A549 (cell line): ENCODE measurements at regions not wholly inside any gene's neighbourhood (a gene's known extent, or its start where the extent isn't known, plus 50 kb on each side); places are given as distances from the start of the nearest gene placed in this dataset.
"Not testable (repeated sequence)": the region's sequence is repeated elsewhere in the genome, so short reads cannot be mapped to it uniquely, and the experiment has no call there.

Source experiments
- ATAC-seq, 2 experiments: fragments of 200-7000 bp in 1 of 2; fragments of >200 bp in 1 of 2; cut with Nextera tagmentation in 1 of 2; cut with Tn5 transposase in 1 of 2; 3 replicates each; pipeline versions ENCODE4 v1.8.0 to v1.9.1; 2018 to 2020; ENCODE audit warnings: mild to moderate bottlenecking in 1 of 2, moderate library complexity in 1 of 2
- CTCF ChIA-PET: fragments of 300-600 bp; sonication (Branson Sonifier 250); formaldehyde crosslinking; extraction: SDS; loops from one replicate; lab custom pipeline; 2021; ENCODE audit warnings: antibody characterized with exemption, inconsistent platforms; lab: Yijun Ruan, JAX
- POLR2A ChIA-PET: fragments of 350-600 bp; formaldehyde crosslinking; extraction: SDS; loops from one replicate; lab custom pipeline; 2021; ENCODE audit warnings: antibody characterized with exemption, inconsistent platforms; lab: Yijun Ruan, JAX
- DNase-seq, 2 experiments: peaks; one replicate each; pipeline versions ENCODE4 v3.0.0 to v3.0.0-alpha.2; 2011 to 2016; ENCODE audit warnings: low read depth in 1 of 2, low spot score in 1 of 2
- FAIRE-seq: peaks from 2 replicates; lab custom pipeline; 2011; peaks lifted over from hg19 to GRCh38; lab: Jason Lieb, UNC
- H3K27ac ChIP-seq, 2 experiments: fragments of >200 bp; sonication (Bioruptor Twin); formaldehyde crosslinking; 3 replicates each; pipeline ENCODE4 v1.5.1; 2016 to 2017
- H3K4me1 ChIP-seq: fragments of >200 bp; sonication (Bioruptor Twin); formaldehyde crosslinking; 3 replicates; pipeline ENCODE4 v1.6.1; 2016
- H3K4me2 ChIP-seq: fragments of >200 bp; sonication (Bioruptor Twin); formaldehyde crosslinking; 3 replicates; pipeline ENCODE4 v1.6.1; 2016
- H3K4me3 ChIP-seq: fragments of >200 bp; sonication (Bioruptor Twin); formaldehyde crosslinking; 3 replicates; pipeline ENCODE4 v1.5.1; 2016
- H3K9me3 ChIP-seq: fragments of >200 bp; sonication (Bioruptor Twin); formaldehyde crosslinking; 3 replicates; pipeline ENCODE4 v1.6.1; 2016
- BHLHE40 ChIP-seq: IDR thresholded peaks from 2 replicates; pipeline ENCODE4 v1.6.1; 2012; ENCODE audit warnings: low read depth, low read length, inconsistent platforms
- CEBPB ChIP-seq, 2 experiments: fragments of >200 bp in 1 of 2; sonication (Bioruptor Twin) in 1 of 2; formaldehyde crosslinking in 1 of 2; IDR thresholded peaks; 2 replicates each; pipeline ENCODE4 v1.6.1; 2012 to 2016
- CHD2 ChIP-seq: fragments of 150-350 bp; IDR thresholded peaks from 2 replicates; pipeline ENCODE4 v1.6.1; 2014; ENCODE audit warnings: low read length; ENCODE audit not compliant: partially characterized antibody
- EHF ChIP-seq: fragments of 250-450 bp; sonication (Bioruptor Pico); IDR thresholded peaks from 2 replicates; pipeline ENCODE4 v1.5.0; 2020; ENCODE audit warnings: mild to moderate bottlenecking
- EHMT2 ChIP-seq: fragments of 200-600 bp; sonication (generic); IDR thresholded peaks from 2 replicates; pipeline ENCODE4 v1.6.1; 2016; ENCODE audit warnings: antibody characterized with exemption, low read depth, mild to moderate bottlenecking, moderate library complexity
- EP300 ChIP-seq, 2 experiments: fragments of >200 bp; sonication (Bioruptor Twin); formaldehyde crosslinking; IDR thresholded peaks; 2 replicates in 1 of 2; 3 replicates in 1 of 2; pipeline ENCODE4 v1.6.1; 2016 to 2017
- GATA3 ChIP-seq: IDR thresholded peaks from 2 replicates; pipeline ENCODE4 v1.6.1; 2012; ENCODE audit warnings: borderline replicate concordance
- JUN ChIP-seq, 2 experiments: fragments of >200 bp; sonication (Bioruptor Twin); formaldehyde crosslinking; IDR thresholded peaks; 2 replicates in 1 of 2; 3 replicates in 1 of 2; pipeline ENCODE4 v1.6.1; 2016 to 2017
- JUNB ChIP-seq: fragments of >200 bp; sonication (Bioruptor Twin); formaldehyde crosslinking; IDR thresholded peaks from 2 replicates; pipeline ENCODE4 v1.6.1; 2016
- MAFK ChIP-seq: fragments of 450-650 bp; IDR thresholded peaks from 2 replicates; pipeline ENCODE4 v1.6.1; 2014; ENCODE audit not compliant: partially characterized antibody
- MAX ChIP-seq: IDR thresholded peaks from 2 replicates; pipeline ENCODE4 v1.6.1; 2012
- MAZ ChIP-seq: fragments of 150-350 bp; IDR thresholded peaks from 2 replicates; pipeline ENCODE4 v1.6.1; 2014; ENCODE audit warnings: antibody characterized with exemption, low read depth, low read length, borderline replicate concordance
- MYC ChIP-seq: IDR thresholded peaks from 2 replicates; pipeline ENCODE4 v1.6.1; 2012; ENCODE audit warnings: mild to moderate bottlenecking, inconsistent platforms, low read length, improper control_type of control experiment, borderline replicate concordance
- PBX3 ChIP-seq: IDR thresholded peaks from 2 replicates; pipeline ENCODE4 v1.6.1; 2012
- PHF8 ChIP-seq: fragments of 200-600 bp; sonication (generic); IDR thresholded peaks from 2 replicates; pipeline ENCODE4 v1.6.1; 2016; ENCODE audit warnings: low read depth, mild to moderate bottlenecking, antibody characterized with exemption, moderate library complexity, borderline replicate concordance
- POLR2A ChIP-seq: IDR thresholded peaks from 2 replicates; pipeline ENCODE4 v1.6.1; 2012; ENCODE audit warnings: mild to moderate bottlenecking, low read length
- RARB ChIP-seq: fragments of 250-450 bp; sonication (Bioruptor Pico); IDR thresholded peaks from 2 replicates; pipeline ENCODE4 v1.8.0; 2021; ENCODE audit warnings: mild to moderate bottlenecking, moderate library complexity
- REST ChIP-seq: fragments of 200-600 bp; sonication (generic); IDR thresholded peaks from 2 replicates; pipeline ENCODE4 v1.6.1; 2016; ENCODE audit warnings: antibody characterized with exemption, mild to moderate bottlenecking, moderate library complexity
- RFX5 ChIP-seq: fragments of 450-650 bp; IDR thresholded peaks from 2 replicates; pipeline ENCODE4 v1.7.1; 2014; ENCODE audit warnings: antibody characterized with exemption, mild to moderate bottlenecking, moderate library complexity
- RNF2 ChIP-seq: fragments of 200-600 bp; sonication (generic); IDR thresholded peaks from 2 replicates; pipeline ENCODE4 v1.6.1; 2016; ENCODE audit warnings: low read depth, mild to moderate bottlenecking, antibody characterized with exemption, moderate library complexity, borderline replicate concordance
- TP53 ChIP-seq: fragments of 250-450 bp; sonication (Bioruptor Pico); IDR thresholded peaks from 2 replicates; pipeline ENCODE4 v1.5.0; 2021; ENCODE audit warnings: mild to moderate bottlenecking, moderate library complexity
- ZC3H11A ChIP-seq: fragments of 450-650 bp; IDR thresholded peaks from 2 replicates; pipeline ENCODE4 v1.6.1; 2014; ENCODE audit warnings: antibody characterized with exemption, mild to moderate bottlenecking
- ZNF302 ChIP-seq: fragments of 250-450 bp; sonication (Bioruptor Pico); IDR thresholded peaks from 2 replicates; pipeline ENCODE4 v1.9.0; 2021; ENCODE audit warnings: inconsistent platforms, mild to moderate bottlenecking, moderate library complexity
- ZSCAN20 ChIP-seq: fragments of 250-450 bp; sonication (Bioruptor Pico); IDR thresholded peaks from 2 replicates; pipeline ENCODE4 v1.8.0; 2022; ENCODE audit warnings: mild to moderate bottlenecking, moderate library complexity
- WGBS: methylation state at CpG from one replicate; pipeline ENCODE4 v1.1.6; 2017; ENCODE audit errors: missing lambda C conversion rate; 5-methylcytosine and 5-hydroxymethylcytosine counted together
- TF ChIP-seq, protein P1 (sequence below): fragments of 150-350 bp; IDR thresholded peaks from 2 replicates; pipeline ENCODE4 v1.6.1; 2014; ENCODE audit warnings: low read depth, mild to moderate bottlenecking, low read length

- CTCF ChIA-PET, result no interaction called here
- FAIRE-seq (no peak), ATAC-seq (no peak), DNase-seq (no peak)
- Histone ChIP-seq H3K4me1 (no peaks in the 10 kb centered on the region), H3K27ac (no peak overlapping the region), H3K9me3 (no peaks in the 10 kb centered on the region), H3K4me2 (no peak overlapping the region), H3K4me3 (no peak overlapping the region)
- POLR2A ChIA-PET, result no interaction called here
- no peak for TF ChIP-seq POLR2A
- TF ChIP-seq PBX3, result no peak
- TF ChIP-seq EP300 (IDR thresholded peaks at IDR 0.05), result no peak
- TF ChIP-seq MAFK, result no peak
- no peak for TF ChIP-seq CEBPB (IDR thresholded peaks at IDR 0.05)
- TF ChIP-seq MYC, result no peak
- TF ChIP-seq ZSCAN20 (CRISPR knock-in tag), result no peak
- TF ChIP-seq MAZ, result no peak
- TF ChIP-seq MAX, result no peak
- no peak for TF ChIP-seq CHD2
- TF ChIP-seq, protein P1, sequence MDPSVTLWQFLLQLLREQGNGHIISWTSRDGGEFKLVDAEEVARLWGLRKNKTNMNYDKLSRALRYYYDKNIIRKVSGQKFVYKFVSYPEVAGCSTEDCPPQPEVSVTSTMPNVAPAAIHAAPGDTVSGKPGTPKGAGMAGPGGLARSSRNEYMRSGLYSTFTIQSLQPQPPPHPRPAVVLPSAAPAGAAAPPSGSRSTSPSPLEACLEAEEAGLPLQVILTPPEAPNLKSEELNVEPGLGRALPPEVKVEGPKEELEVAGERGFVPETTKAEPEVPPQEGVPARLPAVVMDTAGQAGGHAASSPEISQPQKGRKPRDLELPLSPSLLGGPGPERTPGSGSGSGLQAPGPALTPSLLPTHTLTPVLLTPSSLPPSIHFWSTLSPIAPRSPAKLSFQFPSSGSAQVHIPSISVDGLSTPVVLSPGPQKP, result no peak
- WGBS, result 60% methylated on average over 4 of the region's 4 CpGs
These were observed 196.2 kb downstream of the MN1 start for GRCh38 chr22:27605390-27605789.

DNA sequence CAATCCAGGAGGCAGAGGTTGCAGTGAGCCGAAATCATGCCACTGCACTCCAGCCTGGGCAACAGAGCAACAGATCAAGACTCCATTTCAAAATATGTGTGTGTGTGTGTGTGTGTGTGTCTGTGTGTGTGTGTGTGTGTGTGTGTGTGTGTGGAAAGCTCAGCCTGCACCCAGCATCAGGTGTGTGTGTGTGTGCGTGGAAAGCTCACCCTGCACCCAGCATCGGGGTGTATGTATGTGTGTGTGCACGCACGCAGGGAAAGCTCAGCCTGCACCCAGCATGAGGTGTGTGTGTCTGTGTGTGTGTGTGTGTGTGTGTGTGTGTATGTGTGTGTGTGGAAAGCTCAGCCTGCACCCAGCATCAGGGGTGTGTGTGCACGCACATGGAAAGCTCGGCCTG lies 193.8 kb downstream of the MN1 start:
- H3K4me2 ChIP-seq, ATAC-seq, FAIRE-seq: not testable (repeated sequence)

GRCh38 chr22:27609451-27609888 lies 192.1 kb downstream of the MN1 start:
- CTCF ChIA-PET, result interaction anchor here (1.0 kb wide), 1 partner anchor 17 kb away, joined by 3 read pairs; no protein-coding TSS in a partner anchor
- no peak overlapping the region for H3K27ac ChIP-seq
- 50% methylated on average over 7 of the region's 18 CpGs for WGBS
- no peak for TF ChIP-seq PHF8
- no peak for TF ChIP-seq EHF (CRISPR knock-in tag)
- TF ChIP-seq MAZ, result no peak
- TF ChIP-seq TP53 (CRISPR knock-in tag), result no peak
- no peak for TF ChIP-seq ZNF302
- no peak for TF ChIP-seq ZC3H11A
- TF ChIP-seq GATA3, result no peak
- no peak for TF ChIP-seq BHLHE40
- TF ChIP-seq RARB (CRISPR knock-in tag), result no peak
- no peak for TF ChIP-seq JUNB
- TF ChIP-seq RFX5, result no peak
- no peak for TF ChIP-seq JUN (IDR thresholded peaks at IDR 0.05)
- TF ChIP-seq REST, result no peak
- TF ChIP-seq CEBPB (IDR thresholded peaks at IDR 0.05), result no peak
- no peak for TF ChIP-seq EHMT2
- TF ChIP-seq RNF2, result no peak
- TF ChIP-seq MYC, result no peak
- TF ChIP-seq, all 56 proteins: peak for 0
- FAIRE-seq (no peak), ATAC-seq (no peak), DNase-seq (no peak)
- Histone ChIP-seq H3K4me1 (no peaks in the 10 kb centered on the region), H3K9me3 (no peaks in the 10 kb centered on the region), H3K4me3 (no peak overlapping the region), H3K4me2 (no peak overlapping the region)
- POLR2A ChIA-PET, result no interaction called here

More for the DNA sequence above, 193.8 kb downstream of the MN1 start:
- H3K4me1 ChIP-seq, H3K27ac ChIP-seq, H3K9me3 ChIP-seq, POLR2A ChIA-PET, CTCF ChIA-PET, H3K4me3 ChIP-seq, DNase-seq: not testable (repeated sequence)
- WGBS, result 100% methylated on average over 2 of the region's 7 CpGs

GRCh38 chr22:27610164-27610563 lies 191.4 kb downstream of the MN1 start:
- DNase-seq, H3K27ac ChIP-seq, POLR2A ChIA-PET, H3K4me2 ChIP-seq, H3K9me3 ChIP-seq, FAIRE-seq, ATAC-seq, H3K4me1 ChIP-seq, H3K4me3 ChIP-seq: not testable (repeated sequence)
- WGBS, result 51% methylated on average over 4 of the region's 4 CpGs
- CTCF ChIA-PET, result interaction anchor here (0.6 kb wide), 1 partner anchor 72 kb away, joined by 3 read pairs; no protein-coding TSS in a partner anchor
